ENCODE measurements at regions not wholly inside any gene's neighbourhood (a gene's known extent, or its start where the extent isn't known, plus 50 kb on each side); places are given as distances from the start of the nearest gene placed in this dataset.

DNA sequence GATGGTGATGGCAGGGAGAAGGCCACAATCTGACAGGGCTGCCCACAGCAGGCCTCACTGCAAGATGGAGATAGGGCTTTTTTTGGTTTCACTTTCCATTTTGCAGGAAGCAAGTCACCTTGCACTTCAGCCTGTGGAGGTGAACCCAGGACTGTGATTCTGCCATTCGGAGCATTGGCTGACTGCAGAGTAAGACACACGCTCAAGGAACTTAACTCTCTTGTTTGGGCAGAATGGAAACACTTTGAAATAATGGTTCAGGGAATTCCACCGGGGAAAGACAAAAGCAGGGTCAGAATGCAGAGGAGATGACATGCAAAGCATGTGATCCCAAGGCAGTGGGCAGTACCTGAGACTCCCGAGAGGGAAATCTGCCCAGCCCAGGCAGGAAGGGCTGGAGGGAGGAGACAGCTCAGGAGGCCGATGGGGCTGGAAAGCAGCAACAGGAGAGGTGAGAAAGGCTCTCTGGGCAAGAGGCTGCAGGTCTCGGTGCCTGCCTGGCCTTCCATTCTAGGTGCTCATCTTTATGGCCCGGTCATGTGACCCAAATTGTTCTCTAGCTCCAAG, 58.7 kb upstream of the PRMT8 start:
- H4K20me1 ChIP-seq (ENCODE audit: control insufficient read depth, extremely low read depth, insufficient read depth, low read length): no peaks in the 10 kb centered on the region
- no peaks in the 10 kb centered on the region for H3K27me3 ChIP-seq (ENCODE audit: control insufficient read depth, insufficient read depth, low read length)
- H3K4me2 ChIP-seq (ENCODE audit: extremely low read depth, insufficient read depth, low read length): peak overlapping the region; percentile 25
- H3K79me2 ChIP-seq (ENCODE audit: control insufficient read depth, insufficient read depth, low read length): no peaks in the 10 kb centered on the region
- H2AFZ ChIP-seq (ENCODE audit: low read length): peak overlapping the region; percentile 23
- no peaks in the 10 kb centered on the region for H3K9me3 ChIP-seq (ENCODE audit: control insufficient read depth, insufficient read depth, low read depth, low read length)
- H3K9ac ChIP-seq (ENCODE audit: insufficient read depth, low read length): no peak overlapping the region
- no peak overlapping the region for H3K27ac ChIP-seq (ENCODE audit: insufficient read depth, low read length)
- TF ChIP-seq, protein P1, sequence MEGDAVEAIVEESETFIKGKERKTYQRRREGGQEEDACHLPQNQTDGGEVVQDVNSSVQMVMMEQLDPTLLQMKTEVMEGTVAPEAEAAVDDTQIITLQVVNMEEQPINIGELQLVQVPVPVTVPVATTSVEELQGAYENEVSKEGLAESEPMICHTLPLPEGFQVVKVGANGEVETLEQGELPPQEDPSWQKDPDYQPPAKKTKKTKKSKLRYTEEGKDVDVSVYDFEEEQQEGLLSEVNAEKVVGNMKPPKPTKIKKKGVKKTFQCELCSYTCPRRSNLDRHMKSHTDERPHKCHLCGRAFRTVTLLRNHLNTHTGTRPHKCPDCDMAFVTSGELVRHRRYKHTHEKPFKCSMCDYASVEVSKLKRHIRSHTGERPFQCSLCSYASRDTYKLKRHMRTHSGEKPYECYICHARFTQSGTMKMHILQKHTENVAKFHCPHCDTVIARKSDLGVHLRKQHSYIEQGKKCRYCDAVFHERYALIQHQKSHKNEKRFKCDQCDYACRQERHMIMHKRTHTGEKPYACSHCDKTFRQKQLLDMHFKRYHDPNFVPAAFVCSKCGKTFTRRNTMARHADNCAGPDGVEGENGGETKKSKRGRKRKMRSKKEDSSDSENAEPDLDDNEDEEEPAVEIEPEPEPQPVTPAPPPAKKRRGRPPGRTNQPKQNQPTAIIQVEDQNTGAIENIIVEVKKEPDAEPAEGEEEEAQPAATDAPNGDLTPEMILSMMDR (conservative IDR thresholded peaks at IDR 0.05 in 1 of 2, IDR thresholded peaks at IDR 0.05 in 1 of 2; ENCODE audit: low read depth in 1 of 2, low read length in 2 of 2): no peak
- TF ChIP-seq EZH2 (IDR thresholded peaks at IDR 0.05; ENCODE audit: low read length, missing control alignments): no peak
- no peak overlapping the region for H3K4me3 ChIP-seq (replicated peaks in 1 of 4; ENCODE audit: control extremely low read depth in 1 of 4, insufficient read depth in 1 of 4, low read depth in 3 of 4, low read length in 4 of 4)
- no peaks in the 10 kb centered on the region for H3K4me1 ChIP-seq (ENCODE audit: control insufficient read depth, extremely low read depth, insufficient read depth, low read length)
- no peaks in the 10 kb centered on the region for H3K36me3 ChIP-seq (ENCODE audit: control insufficient read depth, insufficient read depth, low read length)
- no peak for DNase-seq (ENCODE audit: low read depth in 2 of 2)

DNA sequence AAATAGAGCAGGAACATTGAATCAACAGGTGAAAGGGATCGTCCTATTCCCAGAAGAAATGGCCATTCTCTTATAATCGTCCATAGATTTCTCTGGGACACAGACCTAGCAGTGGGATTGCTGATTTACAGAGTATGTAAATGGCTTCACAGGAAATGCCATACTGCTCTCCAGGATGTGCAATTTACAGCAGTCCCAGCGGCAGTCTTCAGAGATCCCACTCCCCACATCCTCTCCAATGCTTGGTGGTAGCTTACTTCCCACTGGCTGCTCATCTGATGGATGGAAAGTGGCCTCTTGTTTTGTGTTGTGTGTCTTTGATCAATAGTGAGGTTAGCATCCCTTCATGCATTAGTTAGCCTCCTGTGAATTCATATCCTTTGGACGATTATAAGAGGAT, 58.1 kb upstream of the PRMT8 start:
- no peak overlapping the region for H3K4me3 ChIP-seq (replicated peaks in 1 of 4; ENCODE audit: control extremely low read depth in 1 of 4, insufficient read depth in 1 of 4, low read depth in 3 of 4, low read length in 4 of 4)
- no peak overlapping the region for H3K27ac ChIP-seq (ENCODE audit: insufficient read depth, low read length)
- H3K36me3 ChIP-seq (ENCODE audit: control insufficient read depth, insufficient read depth, low read length): no peaks in the 10 kb centered on the region
- no peaks in the 10 kb centered on the region for H3K27me3 ChIP-seq (ENCODE audit: control insufficient read depth, insufficient read depth, low read length)
- no peaks in the 10 kb centered on the region for H3K4me1 ChIP-seq (ENCODE audit: control insufficient read depth, extremely low read depth, insufficient read depth, low read length)
- H3K79me2 ChIP-seq (ENCODE audit: control insufficient read depth, insufficient read depth, low read length): no peaks in the 10 kb centered on the region
- no peak overlapping the region for H2AFZ ChIP-seq (ENCODE audit: low read length)
- no peak overlapping the region for H3K9ac ChIP-seq (ENCODE audit: insufficient read depth, low read length)
- H3K4me2 ChIP-seq (ENCODE audit: extremely low read depth, insufficient read depth, low read length): no peak overlapping the region
- no peak for DNase-seq (ENCODE audit: low read depth in 2 of 2)
- no peaks in the 10 kb centered on the region for H3K9me3 ChIP-seq (ENCODE audit: control insufficient read depth, insufficient read depth, low read depth, low read length)
- TF ChIP-seq EZH2 (IDR thresholded peaks at IDR 0.05; ENCODE audit: low read length, missing control alignments): no peak
- TF ChIP-seq, protein P1 (conservative IDR thresholded peaks at IDR 0.05 in 1 of 2, IDR thresholded peaks at IDR 0.05 in 1 of 2; ENCODE audit: low read depth in 1 of 2, low read length in 2 of 2): no peak
- H4K20me1 ChIP-seq (ENCODE audit: control insufficient read depth, extremely low read depth, insufficient read depth, low read length): no peaks in the 10 kb centered on the region

DNA sequence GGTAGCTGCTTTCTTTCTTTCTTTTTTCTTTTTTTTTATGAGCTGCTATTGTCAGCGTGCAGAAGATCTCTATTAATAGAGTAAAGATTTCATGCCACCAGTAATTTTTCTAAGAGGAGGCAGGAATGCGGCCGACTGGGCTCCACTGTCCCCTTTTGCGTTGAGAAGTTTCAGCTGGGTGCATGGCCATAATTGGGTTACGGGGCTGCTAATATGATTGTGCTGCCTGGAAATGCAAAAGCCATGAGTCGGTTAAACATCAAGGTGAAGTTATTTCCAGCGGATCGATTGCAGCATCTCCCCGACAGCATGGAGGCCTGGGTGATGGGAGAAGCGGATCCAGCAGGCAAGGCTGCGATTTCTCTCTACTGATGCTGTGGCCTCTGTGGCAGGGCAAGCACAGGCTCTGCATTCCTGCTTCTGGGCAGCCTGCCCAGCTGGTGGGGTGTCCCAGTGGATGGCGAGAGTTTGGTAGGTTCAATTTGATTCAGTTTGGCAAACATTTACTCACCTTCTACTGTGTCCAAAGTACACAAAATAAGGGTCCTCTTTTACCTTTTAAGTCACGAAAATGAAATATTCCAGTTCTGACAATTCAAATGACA, 54.4 kb upstream of the PRMT8 start:
- Histone ChIP-seq H3K4me3 (replicated peaks in 1 of 4; ENCODE audit: control extremely low read depth in 1 of 4, insufficient read depth in 1 of 4, low read depth in 3 of 4, low read length in 4 of 4) (no peak overlapping the region), H4K20me1 (ENCODE audit: control insufficient read depth, extremely low read depth, insufficient read depth, low read length) (no peaks in the 10 kb centered on the region), H3K27me3 (ENCODE audit: control insufficient read depth, insufficient read depth, low read length) (no peaks in the 10 kb centered on the region), H3K9ac (ENCODE audit: insufficient read depth, low read length) (no peak overlapping the region), H2AFZ (ENCODE audit: low read length) (no peak overlapping the region), H3K4me2 (ENCODE audit: extremely low read depth, insufficient read depth, low read length) (no peak overlapping the region), H3K4me1 (ENCODE audit: control insufficient read depth, extremely low read depth, insufficient read depth, low read length) (no peaks in the 10 kb centered on the region), H3K27ac (ENCODE audit: insufficient read depth, low read length) (no peak overlapping the region), H3K79me2 (ENCODE audit: control insufficient read depth, insufficient read depth, low read length) (no peaks in the 10 kb centered on the region), H3K36me3 (ENCODE audit: control insufficient read depth, insufficient read depth, low read length) (no peaks in the 10 kb centered on the region), H3K9me3 (ENCODE audit: control insufficient read depth, insufficient read depth, low read depth, low read length) (no peaks in the 10 kb centered on the region)
- TF ChIP-seq, protein P1 (conservative IDR thresholded peaks at IDR 0.05 in 1 of 2, IDR thresholded peaks at IDR 0.05 in 1 of 2; ENCODE audit: low read depth in 1 of 2, low read length in 2 of 2): no peak
- no peak for TF ChIP-seq EZH2 (IDR thresholded peaks at IDR 0.05; ENCODE audit: low read length, missing control alignments)
- DNase-seq (ENCODE audit: low read depth in 2 of 2): no peak

Data from fibroblast of lung (primary cell).